ENCODE measurements at regions not wholly inside any gene's neighbourhood (a gene's known extent, or its start where the extent isn't known, plus 50 kb on each side); places are given as distances from the start of the nearest gene placed in this dataset.

GRCh38 chr2:238599549-238600505, 173.1 kb downstream of the ASB1 start:
- TF ChIP-seq CTCF (IDR thresholded peaks at IDR 0.05), result no peak
- no peak for TF ChIP-seq EP300 (IDR thresholded peaks at IDR 0.05)
- TF ChIP-seq POLR2A (IDR thresholded peaks at IDR 0.05), result no peak
- TF ChIP-seq POLR2AphosphoS5 (IDR thresholded peaks at IDR 0.05), result no peak

All from suprapubic skin (tissue), 4 donors.